A549 (cell line): ENCODE measurements at regions not wholly inside any gene's neighbourhood (a gene's known extent, or its start where the extent isn't known, plus 50 kb on each side); places are given as distances from the start of the nearest gene placed in this dataset.

ENCODE experiments used
- CTCF ChIP-seq: fragments of >200 bp; sonication (Bioruptor Twin); formaldehyde crosslinking; IDR thresholded peaks from 3 replicates; pipeline ENCODE4 v1.5.1; 2016
- EP300 ChIP-seq, 2 experiments: fragments of >200 bp; sonication (Bioruptor Twin); formaldehyde crosslinking; IDR thresholded peaks; 2 replicates in 1 of 2; 3 replicates in 1 of 2; pipeline ENCODE4 v1.6.1; 2016 to 2017
- HEYL ChIP-seq: fragments of 250-450 bp; sonication (Bioruptor Pico); IDR thresholded peaks from 2 replicates; pipeline ENCODE4 v1.8.0; 2021; ENCODE audit warnings: mild to moderate bottlenecking, moderate library complexity
- JUN ChIP-seq, 2 experiments: fragments of >200 bp; sonication (Bioruptor Twin); formaldehyde crosslinking; IDR thresholded peaks; 2 replicates in 1 of 2; 3 replicates in 1 of 2; pipeline ENCODE4 v1.6.1; 2016 to 2017
- MAX ChIP-seq: IDR thresholded peaks from 2 replicates; pipeline ENCODE4 v1.6.1; 2012

DNA sequence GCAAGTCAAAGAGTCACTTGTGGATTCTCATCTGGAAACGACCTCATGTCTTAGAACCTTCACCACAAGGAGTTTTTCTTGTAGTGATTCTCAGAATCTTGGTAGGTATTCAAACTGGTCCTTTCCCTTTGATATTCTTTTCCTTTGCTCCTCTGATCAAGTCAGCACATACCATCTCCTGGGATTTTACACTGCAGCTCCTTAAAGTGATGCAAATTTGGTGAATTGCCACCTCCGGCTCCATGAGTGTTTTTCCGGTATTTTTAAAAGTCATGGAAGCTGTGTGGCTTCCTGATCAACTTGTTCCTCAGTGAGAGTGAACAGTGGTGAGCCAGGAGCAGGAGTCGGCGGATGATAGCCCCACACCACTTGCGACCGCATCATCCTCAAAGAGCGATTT is 182.1 kb upstream of the DAB1 start:
- no peak for TF ChIP-seq JUN (IDR thresholded peaks at IDR 0.05)
- no peak for TF ChIP-seq HEYL (CRISPR knock-in tag)
- no peak for TF ChIP-seq EP300 (IDR thresholded peaks at IDR 0.05)
- no peak for TF ChIP-seq CTCF
- no peak for TF ChIP-seq MAX
